ENCODE measurements at regions not wholly inside any gene's neighbourhood (a gene's known extent, or its start where the extent isn't known, plus 50 kb on each side); places are given as distances from the start of the nearest gene placed in this dataset.

DNA sequence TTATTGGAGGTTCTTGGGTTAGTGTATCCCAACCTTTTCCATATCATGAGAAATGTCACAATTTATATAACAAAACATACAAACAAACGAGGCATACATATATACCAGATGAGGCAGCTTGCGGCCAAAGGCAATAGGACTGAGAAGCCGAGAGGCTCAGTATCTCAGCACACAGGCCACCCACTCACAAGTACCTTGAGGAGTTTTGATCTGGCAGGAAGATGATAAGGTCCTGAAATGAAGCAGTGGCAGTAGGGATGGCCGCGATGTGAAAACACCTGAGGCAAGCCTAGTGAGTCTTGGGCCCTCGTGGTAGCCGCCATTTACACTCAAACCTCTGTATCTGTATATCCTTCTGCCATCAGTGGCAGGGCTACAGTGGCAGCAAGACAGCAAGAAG is 55.3 kb upstream of the PRPS1 start:
- no peaks in the 10 kb centered on the region for H3K4me1 ChIP-seq
- H3K27me3 ChIP-seq: no peaks in the 10 kb centered on the region
- intact Hi-C loops (cut with DNase I; ENCODE audit: low total_unique reads): no loop called here
- no peaks in the 10 kb centered on the region for H3K36me3 ChIP-seq
- H3K4me3 ChIP-seq: no peak overlapping the region
- in situ Hi-C loops (cut with MboI; ENCODE audit: low sequenced_read_pairs in 4 of 4): no loop called here
- no peak overlapping the region for H3K27ac ChIP-seq
- no peak for TF ChIP-seq POLR2A (IDR thresholded peaks at IDR 0.05)
- TF ChIP-seq, protein P1, sequence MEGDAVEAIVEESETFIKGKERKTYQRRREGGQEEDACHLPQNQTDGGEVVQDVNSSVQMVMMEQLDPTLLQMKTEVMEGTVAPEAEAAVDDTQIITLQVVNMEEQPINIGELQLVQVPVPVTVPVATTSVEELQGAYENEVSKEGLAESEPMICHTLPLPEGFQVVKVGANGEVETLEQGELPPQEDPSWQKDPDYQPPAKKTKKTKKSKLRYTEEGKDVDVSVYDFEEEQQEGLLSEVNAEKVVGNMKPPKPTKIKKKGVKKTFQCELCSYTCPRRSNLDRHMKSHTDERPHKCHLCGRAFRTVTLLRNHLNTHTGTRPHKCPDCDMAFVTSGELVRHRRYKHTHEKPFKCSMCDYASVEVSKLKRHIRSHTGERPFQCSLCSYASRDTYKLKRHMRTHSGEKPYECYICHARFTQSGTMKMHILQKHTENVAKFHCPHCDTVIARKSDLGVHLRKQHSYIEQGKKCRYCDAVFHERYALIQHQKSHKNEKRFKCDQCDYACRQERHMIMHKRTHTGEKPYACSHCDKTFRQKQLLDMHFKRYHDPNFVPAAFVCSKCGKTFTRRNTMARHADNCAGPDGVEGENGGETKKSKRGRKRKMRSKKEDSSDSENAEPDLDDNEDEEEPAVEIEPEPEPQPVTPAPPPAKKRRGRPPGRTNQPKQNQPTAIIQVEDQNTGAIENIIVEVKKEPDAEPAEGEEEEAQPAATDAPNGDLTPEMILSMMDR (IDR thresholded peaks at IDR 0.05 in 4 of 5, conservative IDR thresholded peaks at IDR 0.05 in 1 of 5): no peak
- H3K9me3 ChIP-seq: no peaks in the 10 kb centered on the region
- ATAC-seq: no peak
- no peak for DNase-seq

DNA sequence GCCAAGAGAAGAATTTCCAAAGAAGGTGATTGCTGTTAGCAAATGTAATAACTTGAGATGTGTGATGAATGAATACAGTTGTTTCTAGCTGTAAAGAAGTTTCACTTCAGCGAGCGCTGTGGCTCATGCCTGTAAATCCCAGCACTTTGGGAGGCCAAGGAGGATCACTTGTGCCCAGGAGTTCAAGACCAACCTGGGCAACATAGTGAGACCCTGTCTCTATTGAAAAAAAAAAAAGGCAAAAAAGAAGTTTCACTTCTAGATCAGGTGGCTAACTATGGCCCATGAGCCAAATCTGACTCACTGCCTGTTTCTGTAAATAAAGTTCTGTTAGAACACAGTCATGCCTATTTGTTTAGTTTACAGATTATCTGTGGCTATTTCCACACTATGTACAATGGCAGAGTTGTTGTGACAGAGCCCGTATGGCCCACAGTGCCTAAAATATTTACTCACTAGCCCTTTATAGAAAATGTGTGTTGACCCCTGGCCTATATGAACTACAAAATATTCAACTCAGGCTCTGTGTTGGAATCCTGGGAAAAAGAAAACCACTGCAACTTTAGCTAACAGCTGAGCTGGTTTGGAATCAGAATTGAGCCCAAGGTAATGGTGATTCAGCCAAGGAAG is 54.1 kb upstream of the PRPS1 start:
- no peaks in the 10 kb centered on the region for H3K27me3 ChIP-seq
- DNase-seq (no peak), ATAC-seq (no peak)
- no peaks in the 10 kb centered on the region for H3K36me3 ChIP-seq
- H3K4me1 ChIP-seq: no peaks in the 10 kb centered on the region
- in situ Hi-C loops (cut with MboI; ENCODE audit: low sequenced_read_pairs in 4 of 4): no loop called here
- no peaks in the 10 kb centered on the region for H3K9me3 ChIP-seq
- no peak overlapping the region for H3K27ac ChIP-seq
- TF ChIP-seq, protein P1 (IDR thresholded peaks at IDR 0.05 in 4 of 5, conservative IDR thresholded peaks at IDR 0.05 in 1 of 5): no peak
- no peak for TF ChIP-seq POLR2A (IDR thresholded peaks at IDR 0.05)
- H3K4me3 ChIP-seq: no peak overlapping the region
- intact Hi-C loops (cut with DNase I; ENCODE audit: low total_unique reads): no loop called here

DNA sequence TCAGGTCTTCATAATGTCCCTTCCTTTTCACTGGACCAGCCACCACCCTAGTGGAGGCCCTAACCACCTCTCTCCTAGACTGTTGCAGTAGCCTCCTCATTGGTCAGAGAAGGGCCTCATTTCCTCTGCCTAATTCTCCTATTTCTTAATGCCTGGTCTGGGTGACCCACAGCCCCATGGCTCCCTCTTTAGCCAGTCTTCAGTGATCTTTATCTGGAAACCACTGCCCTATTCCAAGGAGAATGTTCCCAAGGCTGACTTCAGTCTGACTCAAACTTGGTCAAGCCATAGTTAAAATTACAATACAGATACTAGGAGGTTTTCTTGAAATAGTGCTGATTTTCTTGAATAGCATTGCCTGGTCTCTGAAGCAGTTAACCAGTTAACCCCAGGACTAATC is 53.6 kb upstream of the PRPS1 start:
- TF ChIP-seq, protein P1 (IDR thresholded peaks at IDR 0.05 in 4 of 5, conservative IDR thresholded peaks at IDR 0.05 in 1 of 5): no peak
- TF ChIP-seq POLR2A (IDR thresholded peaks at IDR 0.05): no peak
- H3K27ac ChIP-seq: no peak overlapping the region
- H3K36me3 ChIP-seq: no peaks in the 10 kb centered on the region
- DNase-seq (no peak), ATAC-seq (no peak)
- in situ Hi-C loops (cut with MboI; ENCODE audit: low sequenced_read_pairs in 4 of 4): no loop called here
- no peak overlapping the region for H3K4me3 ChIP-seq
- no peaks in the 10 kb centered on the region for H3K27me3 ChIP-seq
- H3K9me3 ChIP-seq: no peaks in the 10 kb centered on the region
- H3K4me1 ChIP-seq: no peaks in the 10 kb centered on the region
- intact Hi-C loops (cut with DNase I; ENCODE audit: low total_unique reads): no loop called here

DNA sequence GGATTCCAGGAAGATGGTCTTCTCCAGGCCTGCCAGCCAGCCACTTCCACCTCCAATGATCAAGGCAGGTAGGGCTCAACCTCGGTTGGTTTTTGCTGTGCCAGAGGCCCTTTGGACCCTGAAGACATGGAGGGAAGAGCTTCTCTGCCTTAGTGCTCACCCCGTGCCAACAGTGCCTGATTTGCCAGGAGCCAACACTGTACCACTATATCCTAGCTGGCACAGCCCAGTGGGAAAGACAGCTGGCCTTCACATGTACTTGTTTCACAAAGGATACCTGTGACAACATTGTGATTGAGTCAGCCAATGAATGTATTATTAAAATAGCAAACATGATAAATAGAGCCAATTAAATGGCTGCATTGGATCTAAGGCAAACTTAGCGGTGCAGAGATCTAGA is 51.9 kb upstream of the PRPS1 start:
- H3K36me3 ChIP-seq: no peaks in the 10 kb centered on the region
- intact Hi-C loops (cut with DNase I; ENCODE audit: low total_unique reads) (no loop called here), in situ Hi-C loops (cut with MboI; ENCODE audit: low sequenced_read_pairs in 4 of 4) (no loop called here)
- H3K4me3 ChIP-seq: no peak overlapping the region
- TF ChIP-seq, protein P1 (IDR thresholded peaks at IDR 0.05 in 4 of 5, conservative IDR thresholded peaks at IDR 0.05 in 1 of 5): no peak
- H3K27me3 ChIP-seq: no peaks in the 10 kb centered on the region
- H3K4me1 ChIP-seq: no peaks in the 10 kb centered on the region
- DNase-seq (no peak), ATAC-seq (no peak)
- H3K9me3 ChIP-seq: no peaks in the 10 kb centered on the region
- no peak overlapping the region for H3K27ac ChIP-seq

DNA sequence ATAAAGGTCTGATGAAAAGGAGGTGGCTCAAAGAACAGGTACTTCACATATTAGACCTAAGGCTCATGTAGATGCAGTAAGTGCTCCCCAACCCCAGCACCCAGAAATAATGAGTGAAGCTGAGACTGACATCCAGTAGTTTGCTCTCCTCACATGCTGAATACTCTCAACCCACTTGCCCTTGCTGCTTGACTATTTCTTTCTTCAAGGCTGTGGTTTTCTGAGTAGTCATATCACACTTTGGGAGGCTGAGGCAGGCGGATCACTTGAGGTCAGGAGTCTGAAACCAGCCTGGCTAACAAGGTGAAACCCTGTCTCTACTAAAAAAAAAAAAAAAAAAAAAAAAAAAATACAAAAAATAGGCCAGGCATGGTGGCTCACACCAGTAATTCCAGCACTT is 51.5 kb upstream of the PRPS1 start:
- Histone ChIP-seq H3K4me1 (no peaks in the 10 kb centered on the region), H3K27ac (no peak overlapping the region), H3K9me3 (no peaks in the 10 kb centered on the region), H3K36me3 (no peaks in the 10 kb centered on the region), H3K4me3 (no peak overlapping the region), H3K27me3 (no peaks in the 10 kb centered on the region)
- DNase-seq: no peak
- TF ChIP-seq, protein P1 (IDR thresholded peaks at IDR 0.05 in 4 of 5, conservative IDR thresholded peaks at IDR 0.05 in 1 of 5): no peak
- TF ChIP-seq POLR2A (IDR thresholded peaks at IDR 0.05): no peak
- ATAC-seq: no peak
- in situ Hi-C loops (cut with MboI; ENCODE audit: low sequenced_read_pairs in 4 of 4): no loop called here
- intact Hi-C loops (cut with DNase I; ENCODE audit: low total_unique reads): no loop called here
